SW 1271 (cell line): ENCODE measurements at regions not wholly inside any gene's neighbourhood (a gene's known extent, or its start where the extent isn't known, plus 50 kb on each side); places are given as distances from the start of the nearest gene placed in this dataset.
"Not testable (repeated sequence)": the region's sequence is repeated elsewhere in the genome, so short reads cannot be mapped to it uniquely, and the experiment has no call there.

Source experiments
- DNase-seq, 2 experiments: peaks; one replicate each; lab custom pipeline; 2025; lab: John Stamatoyannopoulos, UW

DNA sequence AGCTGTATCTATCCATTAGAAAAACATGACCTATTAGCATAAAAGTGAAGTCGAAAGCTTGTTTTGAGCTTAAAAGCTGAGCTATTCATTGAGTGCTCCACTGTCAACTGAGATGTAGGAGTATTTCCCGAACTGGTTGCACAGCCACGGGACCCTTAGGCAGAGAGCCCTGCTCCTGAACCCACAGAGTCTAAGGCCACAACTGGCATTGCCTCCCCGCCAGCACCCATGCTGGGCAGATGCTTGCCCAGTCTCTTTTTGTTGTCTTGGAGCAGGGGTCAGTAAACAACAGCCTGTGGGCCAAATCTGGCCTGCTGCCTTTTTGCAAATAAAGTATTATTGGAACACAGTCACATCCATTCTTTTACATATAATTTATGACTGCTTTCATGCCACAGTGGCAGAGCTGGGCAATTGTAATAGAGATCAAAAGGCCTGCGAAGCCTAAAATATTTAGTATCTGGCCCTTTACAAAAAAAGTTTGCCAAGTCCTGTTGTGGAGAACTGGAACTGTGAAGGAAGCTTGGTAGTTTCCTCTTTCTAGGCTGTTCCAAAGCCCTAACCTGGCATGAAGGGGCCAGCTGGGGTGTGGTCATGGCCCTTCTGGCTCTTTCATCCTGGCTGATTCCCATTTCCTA lies 58.4 kb upstream of the WAPL start:
- no peak for DNase-seq

DNA sequence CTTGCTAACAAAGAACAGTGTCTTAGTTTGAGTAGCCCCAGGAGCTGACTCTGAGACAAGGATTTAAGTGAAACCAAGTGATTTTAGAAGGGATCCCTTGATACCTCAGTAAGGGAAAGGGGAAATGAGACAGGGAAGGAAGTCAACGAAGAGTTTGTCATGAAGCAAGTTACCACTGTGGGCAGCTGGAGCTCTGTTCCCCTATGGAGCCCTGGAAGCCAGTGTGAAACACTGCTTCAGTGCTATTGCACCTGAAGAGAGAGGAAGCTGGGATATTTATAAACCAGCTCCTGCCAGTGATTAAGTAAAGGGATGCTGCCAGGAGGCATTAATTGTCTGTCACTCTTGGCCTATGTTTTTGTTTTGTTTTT lies 58.9 kb upstream of the WAPL start:
- DNase-seq, result no peak

DNA sequence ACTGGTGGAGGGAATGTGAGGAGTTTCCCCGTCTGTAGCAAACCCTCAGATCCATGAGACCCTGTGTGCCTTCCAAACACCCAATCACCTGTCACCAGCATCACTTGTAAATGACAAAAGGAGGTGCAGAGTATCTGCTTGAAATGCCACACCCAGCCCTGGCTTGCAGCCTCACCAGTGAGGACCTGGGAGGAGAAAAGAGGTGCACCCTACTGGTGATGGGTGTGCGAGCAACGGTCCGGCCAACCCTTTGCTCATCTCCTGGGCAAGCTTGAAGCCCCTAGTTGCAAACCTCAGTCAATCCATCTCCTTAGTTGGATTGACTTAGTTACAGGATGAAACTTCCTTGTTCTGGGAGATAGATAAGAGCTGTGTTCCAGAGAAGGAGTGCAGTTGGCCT lies 62.4 kb upstream of the WAPL start:
- no peak for DNase-seq

DNA sequence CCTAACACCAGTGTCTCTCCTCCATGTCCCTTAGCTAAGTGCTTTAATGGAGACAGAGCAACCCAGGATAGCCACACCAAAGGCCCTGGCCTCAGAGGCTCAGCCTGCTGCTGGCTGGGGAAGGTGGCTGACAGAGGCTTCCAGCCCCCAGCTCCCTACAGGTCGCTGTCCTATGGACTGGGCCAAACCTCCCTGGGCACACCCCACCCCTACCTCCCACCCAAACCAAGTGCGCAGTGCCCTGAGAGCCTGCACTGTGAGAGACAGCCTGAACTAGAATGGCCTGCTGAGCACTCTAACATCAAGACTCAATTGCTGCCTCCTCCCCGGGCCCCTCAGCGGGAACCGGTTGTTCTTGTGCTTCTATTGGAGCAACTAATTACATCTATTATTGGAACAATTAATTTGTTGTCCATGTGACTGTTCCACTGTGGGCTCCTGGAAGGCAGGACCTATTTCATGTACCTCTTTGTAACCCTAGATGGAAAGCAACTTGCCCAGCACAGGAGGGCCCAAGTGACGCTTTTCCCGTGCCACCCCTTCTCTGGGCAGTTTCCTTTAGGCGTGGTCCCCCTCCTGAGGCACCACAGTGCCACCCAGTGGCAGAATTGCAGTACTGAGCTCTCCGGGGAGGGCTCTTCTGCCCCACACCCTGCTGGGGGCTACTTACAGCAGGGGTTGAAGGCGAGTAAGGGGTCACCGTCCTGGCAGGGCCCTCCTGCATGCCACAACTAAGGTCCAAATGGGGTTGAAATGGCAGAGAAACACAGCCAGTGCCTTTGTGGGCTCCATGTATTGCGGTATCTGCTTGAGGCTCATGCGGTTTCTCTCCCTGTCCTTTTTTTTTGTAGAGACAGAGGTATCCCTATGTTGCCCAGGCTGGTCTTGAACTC lies 63.7 kb upstream of the WAPL start:
- peak; percentile 3 to 38 for DNase-seq

DNA sequence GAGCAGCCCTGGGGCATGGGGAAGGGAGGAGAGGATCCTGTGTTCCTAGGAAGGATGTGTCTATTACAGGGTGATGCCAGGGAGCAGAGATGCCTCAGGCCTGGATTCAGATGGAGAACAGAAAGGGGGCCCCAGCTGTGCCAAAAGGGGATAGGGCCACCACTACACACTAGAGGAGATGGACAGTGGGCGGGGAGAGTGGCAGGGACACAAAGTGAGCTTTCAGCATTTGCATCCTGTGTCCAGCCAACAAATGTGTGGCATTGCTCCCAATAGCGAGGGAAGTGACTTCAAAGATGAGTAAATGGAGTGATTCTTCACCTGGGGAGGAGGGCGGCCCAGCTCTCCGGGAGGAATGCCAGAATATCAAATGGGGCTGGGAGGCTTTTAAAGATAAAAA lies 64.9 kb upstream of the WAPL start:
- no peak for DNase-seq

DNA sequence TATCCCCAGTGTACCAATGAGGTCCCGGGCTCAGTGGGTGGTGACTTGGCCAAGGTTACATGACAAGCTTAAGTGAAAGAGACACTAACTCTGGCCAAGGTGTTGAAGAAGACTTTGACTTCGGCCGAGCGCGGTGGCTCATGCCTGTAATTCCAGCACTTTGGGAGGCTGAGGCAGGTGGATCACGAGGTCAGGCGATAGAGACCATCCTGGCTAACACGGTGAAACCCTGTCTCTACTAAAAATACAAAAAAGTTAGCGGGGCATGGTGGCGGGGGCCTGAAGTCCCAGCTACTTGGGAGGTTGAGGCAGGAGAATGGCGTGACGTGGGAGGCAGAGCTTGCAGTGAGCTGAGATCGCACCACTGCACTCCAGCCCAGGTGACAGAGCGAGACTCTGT lies 65.6 kb upstream of the OPN4 start:
- DNase-seq, result not testable (repeated sequence)

DNA sequence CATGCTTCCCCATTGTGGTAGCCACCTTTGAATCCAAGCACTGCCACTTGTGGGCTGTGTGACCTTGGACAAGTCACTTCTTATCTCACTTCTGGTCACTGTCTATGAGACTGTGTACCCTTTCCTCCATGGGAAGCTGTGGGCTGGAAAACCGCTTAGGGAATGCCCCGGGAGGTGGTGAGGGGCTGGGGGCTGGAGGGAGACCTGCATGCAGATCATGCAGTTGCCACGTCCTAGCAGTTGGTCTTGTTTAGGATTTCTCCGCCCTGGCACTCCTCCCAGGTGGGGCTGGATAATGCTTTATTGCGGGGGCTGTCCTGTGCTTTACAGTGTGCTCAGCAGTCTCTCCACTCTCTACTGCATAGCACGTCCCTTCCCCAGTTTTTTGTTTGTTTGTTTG lies 62.9 kb upstream of the OPN4 start:
- no peak for DNase-seq

DNA sequence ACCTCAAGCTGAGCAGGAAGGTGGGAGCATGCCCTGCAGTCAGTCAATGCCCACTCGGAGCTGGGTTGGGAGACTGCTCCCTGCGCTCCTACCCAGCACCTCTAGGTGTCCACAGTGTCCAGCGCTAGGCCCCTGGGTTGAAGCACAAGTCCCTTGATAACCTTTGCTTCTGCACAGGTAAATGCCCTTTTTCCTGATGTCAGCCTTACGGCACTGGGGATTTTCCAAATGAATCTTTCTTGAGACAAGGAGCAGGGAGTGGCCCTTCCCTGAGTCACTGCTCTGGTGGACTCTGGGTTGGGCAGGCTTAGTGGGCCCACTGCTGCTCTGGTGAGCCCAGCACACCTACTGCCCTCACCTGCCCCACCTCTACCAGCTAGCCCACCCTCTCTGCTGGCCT lies 61.9 kb upstream of the OPN4 start:
- DNase-seq, result no peak

DNA sequence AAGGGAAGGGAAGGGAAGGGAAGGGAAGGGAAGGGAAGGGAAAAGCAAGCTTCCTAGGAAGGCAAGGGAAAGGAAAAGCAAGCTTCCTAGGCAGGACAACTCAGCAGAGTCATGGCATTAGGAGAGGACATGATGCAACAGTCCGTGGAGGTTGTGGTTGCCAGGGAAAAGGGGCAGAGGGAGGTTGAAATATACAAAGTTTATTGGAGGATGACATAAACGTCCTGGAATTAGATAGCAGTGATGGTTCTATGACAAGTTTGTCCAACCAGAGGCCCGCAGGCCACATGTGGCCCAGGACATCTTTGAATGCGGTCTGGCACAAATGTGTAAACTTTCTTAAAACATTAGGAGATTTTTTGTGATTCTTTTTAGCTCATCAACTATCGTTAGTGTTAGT lies 59.8 kb upstream of the OPN4 start:
- DNase-seq, result no peak

DNA sequence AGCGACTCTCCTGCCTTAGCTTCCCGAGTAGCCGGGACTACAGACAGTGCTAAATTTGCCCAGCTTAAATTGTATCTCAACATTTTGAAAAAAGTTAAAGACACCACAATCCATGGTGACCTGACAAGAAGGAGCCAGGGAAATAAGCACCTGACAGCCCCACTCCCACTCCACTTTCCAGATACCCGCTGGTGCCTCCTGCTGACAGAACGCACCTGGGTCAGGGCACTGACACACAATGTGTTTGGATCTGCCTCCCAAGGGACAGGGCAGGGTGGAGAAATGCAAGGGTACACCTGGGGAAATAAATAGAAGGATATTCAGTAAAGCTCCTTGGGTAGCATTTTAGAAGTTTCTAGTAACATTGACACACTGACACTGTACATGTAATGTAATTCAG lies 58.9 kb upstream of the OPN4 start:
- no peak for DNase-seq

DNA sequence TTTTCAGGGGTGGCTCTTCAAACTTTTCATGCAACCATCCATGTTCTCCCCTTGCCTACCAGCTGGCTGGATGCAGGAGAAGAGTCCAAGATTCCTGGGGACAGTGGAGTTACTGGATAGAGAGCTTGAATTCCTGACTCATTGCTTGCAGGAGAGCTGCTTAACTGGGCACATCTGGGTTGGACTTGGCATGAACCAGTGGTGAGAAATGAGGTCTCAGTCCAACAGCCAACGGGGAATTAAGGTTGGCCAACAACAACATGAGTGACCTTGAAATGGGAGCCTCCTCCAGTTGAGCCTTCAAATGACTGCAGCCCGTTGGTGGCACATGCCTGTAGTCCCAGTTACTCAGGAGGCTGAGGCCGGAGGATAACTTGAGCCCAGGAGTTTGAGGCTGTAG lies 58.1 kb upstream of the OPN4 start:
- DNase-seq, result no peak

DNA sequence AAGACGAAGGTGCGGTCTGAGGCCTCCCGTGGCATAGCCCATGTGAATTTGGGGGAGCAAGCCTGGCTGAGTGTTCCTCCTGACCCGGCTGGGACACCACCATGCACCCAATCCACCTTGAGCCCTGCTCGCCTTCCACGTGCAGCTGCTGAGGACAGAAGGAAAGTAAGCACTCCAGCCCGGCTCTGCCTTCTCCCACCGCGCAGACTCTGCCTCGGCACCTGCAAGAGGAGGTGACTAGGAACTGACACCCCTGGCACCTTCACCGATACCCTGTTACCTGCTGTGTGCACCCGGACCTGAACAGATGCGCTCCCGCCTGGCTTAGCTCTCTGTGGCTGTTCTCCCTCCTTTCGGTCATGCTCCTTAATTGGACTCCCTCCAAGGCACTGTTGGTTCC lies 57.0 kb upstream of the OPN4 start:
- DNase-seq, result no peak

DNA sequence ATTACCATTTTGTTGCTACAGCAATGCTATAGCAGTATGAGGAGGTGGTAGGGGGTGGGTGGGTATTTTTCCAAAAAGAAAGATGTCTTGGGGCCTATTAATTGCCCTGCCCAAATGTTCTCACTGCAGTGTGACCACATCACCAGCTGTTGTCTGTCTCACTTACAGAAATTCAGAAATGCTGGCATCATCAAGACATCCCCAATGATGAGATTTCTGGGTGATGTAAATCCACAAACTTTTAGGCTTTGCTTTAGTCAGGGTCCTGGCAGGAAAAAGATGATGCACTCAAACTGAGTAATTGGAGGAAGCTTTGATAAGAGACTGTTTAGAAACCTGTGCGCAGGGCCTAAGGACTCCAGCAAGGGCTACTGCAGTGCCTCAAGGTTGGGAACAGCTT lies 56.2 kb upstream of the OPN4 start:
- DNase-seq, result no peak

DNA sequence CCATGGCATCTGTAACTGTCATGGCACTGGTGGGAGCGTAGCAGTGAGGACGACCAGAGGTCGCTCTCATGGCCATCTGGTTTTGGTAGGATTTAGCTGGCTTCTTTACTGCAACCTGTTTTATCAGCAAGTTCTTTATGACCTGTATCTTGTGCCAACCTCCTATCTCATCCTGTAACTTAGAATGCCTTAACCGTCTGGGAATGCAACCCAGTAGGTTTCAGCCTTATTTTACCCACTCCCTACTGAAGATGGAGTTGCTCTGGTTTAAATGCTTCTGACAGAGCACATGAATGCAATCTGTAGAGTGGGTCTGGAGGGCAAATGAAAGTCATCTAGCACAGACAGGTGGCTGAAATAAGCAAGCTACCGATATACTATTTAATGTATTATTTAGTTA lies 55.3 kb upstream of the OPN4 start:
- no peak for DNase-seq

DNA sequence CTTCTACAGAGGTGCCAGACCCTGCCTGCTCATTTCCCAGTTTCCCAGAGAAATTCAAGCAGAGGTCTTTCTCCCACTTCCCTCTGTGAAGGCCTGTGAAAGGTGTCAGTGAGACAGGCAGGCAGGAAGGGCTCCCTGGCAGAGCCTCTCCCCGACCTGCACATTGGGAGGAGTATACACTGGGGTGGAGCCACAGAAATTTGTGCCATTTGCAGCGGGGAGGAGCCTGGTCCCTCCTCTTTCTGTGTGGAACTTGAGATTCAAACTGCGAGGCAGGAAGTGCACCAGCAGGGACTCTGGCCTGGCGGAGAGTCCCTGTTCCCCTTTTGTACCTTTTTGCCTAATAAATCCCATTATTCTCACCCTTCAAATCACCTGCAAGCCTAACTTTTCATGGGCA lies 54.6 kb upstream of the OPN4 start:
- no peak for DNase-seq

DNA sequence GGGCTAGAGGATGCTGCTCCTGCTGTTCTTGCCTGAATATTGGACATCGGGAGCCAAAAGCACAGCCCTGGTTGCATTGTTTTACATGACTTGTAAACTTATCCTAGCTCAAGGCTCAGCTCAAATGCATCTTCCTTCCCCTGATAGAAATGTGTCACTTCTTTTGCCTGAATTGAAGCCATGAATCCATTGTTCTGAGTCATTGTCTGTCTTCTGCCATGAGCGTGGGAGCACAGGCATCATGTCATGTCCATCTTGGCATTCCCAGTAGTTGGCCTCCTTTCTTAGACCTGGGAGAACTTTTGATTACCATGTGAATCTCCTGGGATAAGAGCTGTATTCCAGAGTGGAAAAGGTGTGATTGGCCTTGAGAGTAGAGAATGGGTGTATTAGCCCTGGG lies 54.1 kb upstream of the OPN4 start:
- no peak for DNase-seq

DNA sequence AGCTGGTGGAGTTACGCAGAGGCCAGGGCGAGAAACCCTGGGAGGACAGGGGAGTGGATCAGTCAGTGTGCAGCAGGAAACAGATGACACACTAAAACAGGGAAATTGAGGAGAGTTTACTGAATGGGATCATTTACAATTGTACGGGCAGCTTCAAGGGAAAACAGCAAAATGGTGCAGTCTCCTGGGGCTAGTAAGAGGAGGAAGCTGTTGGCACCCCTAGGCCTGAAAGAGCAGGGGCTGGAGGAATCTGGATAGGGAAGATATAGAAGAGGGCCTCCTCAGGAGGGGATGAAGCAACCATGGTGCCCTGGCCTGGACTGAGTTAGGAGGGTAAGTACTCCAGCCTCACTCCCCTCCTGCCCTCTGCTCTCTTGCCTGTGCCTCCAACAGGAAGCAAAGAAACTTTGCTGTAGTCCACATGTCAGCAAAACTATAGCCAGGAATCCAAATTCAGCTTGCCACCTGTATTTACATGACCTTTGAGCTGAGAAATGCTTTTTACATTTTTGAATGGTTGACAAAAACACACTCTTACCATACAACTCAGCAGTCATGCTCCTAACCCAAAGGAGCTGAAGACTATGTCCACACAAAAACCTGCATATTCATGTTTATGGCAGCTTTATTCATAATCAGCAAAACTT lies 52.3 kb upstream of the OPN4 start:
- DNase-seq, result no peak

DNA sequence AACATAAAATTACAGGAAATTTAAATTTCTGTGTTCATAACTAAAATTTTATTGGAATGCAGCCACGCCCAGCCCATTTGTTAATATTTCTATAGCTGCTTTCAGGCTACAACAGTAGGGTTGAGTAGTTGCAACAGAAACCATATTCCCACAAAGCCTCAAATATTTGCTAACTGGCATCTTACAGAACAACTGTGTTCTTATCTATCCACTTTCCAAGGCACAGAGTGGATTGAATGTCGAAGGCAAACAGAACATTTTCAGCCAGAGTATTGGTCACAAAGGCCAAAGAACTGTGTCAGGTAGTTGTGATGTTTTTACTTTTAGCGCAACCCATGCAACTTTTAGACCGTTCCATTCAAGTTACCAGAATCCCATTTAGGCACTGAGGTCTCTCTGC lies 51.1 kb upstream of the OPN4 start:
- no peak for DNase-seq
